Adrenal gland (tissue), 9 donors: ENCODE measurements at regions not wholly inside any gene's neighbourhood (a gene's known extent, or its start where the extent isn't known, plus 50 kb on each side); places are given as distances from the start of the nearest gene placed in this dataset.

Experiments used
- DNase-seq, 7 donors: peaks; one replicate each; pipeline ENCODE4 v3.0.0-alpha.2; 2019 to 2020
- H3K27ac ChIP-seq, 5 donors: fragments of 200-600 bp; sonication (generic) in 4 of 5; 1 replicate in 3 of 5; 2 replicates in 2 of 5; pipeline versions ENCODE4 v1.5.1 to v1.8.0; 2016 to 2020; ENCODE audit warnings: mild to moderate bottlenecking in 1 of 5
- H3K27me3 ChIP-seq: fragments of 200-600 bp; 2 replicates; pipeline ENCODE4 v1.8.0; 2021
- H3K36me3 ChIP-seq, 2 donors: fragments of 200-600 bp; replicated peaks in 1 of 2; 1 replicate in 1 of 2; 2 replicates in 1 of 2; pipeline versions ENCODE4 v1.5.1 to v1.8.0; 2018 to 2022
- H3K4me1 ChIP-seq, 2 donors: fragments of 200-600 bp; replicated peaks in 1 of 2; 1 replicate in 1 of 2; 2 replicates in 1 of 2; pipeline versions ENCODE4 v1.5.1 to v1.8.0; 2018 to 2021
- H3K4me3 ChIP-seq, 4 donors: fragments of 200-600 bp; sonication (generic) in 3 of 4; one replicate each; pipeline ENCODE4 v1.5.1; 2016 to 2018
- H3K9me3 ChIP-seq, 3 donors: fragments of 200-600 bp; sonication (generic) in 1 of 3; replicated peaks in 1 of 3; 1 replicate in 2 of 3; 2 replicates in 1 of 3; pipeline versions ENCODE4 v1.5.1 to v1.8.0; 2016 to 2021
- CTCF ChIP-seq, 6 experiments: fragments of 450-650 bp in 4 of 6; fragments of 200-600 bp in 2 of 6; sonication (generic) in 1 of 6; IDR thresholded peaks; 1 replicate in 5 of 6; 2 replicates in 1 of 6; pipeline versions ENCODE4 v1.5.1 to v1.8.0; 2016 to 2021; ENCODE audit warnings: antibody characterized with exemption in 6 of 6, mild to moderate bottlenecking in 2 of 6, moderate library complexity in 1 of 6
- POLR2A ChIP-seq, 2 donors: fragments of 450-650 bp; IDR thresholded peaks; one replicate each; pipeline ENCODE4 v1.6.1; 2017; ENCODE audit warnings: antibody characterized with exemption in 2 of 2, mild to moderate bottlenecking in 2 of 2, moderate library complexity in 1 of 2
- WGBS, 4 donors: extraction: QIAGEN DNeasy Blood & Tissue Kit in 2 of 4; methylation state at CpG; one replicate each; pipeline versions ENCODE4 v1.1.5 to v1.1.7; 2013 to 2017; 5-methylcytosine and 5-hydroxymethylcytosine counted together
- intact Hi-C, 2 donors: fragments of 100-400 bp; cut with DNase I; formaldehyde crosslinking; loops; one replicate each; pipeline versions ENCODE4 v1.14.1 to v1.15.0; 2022 to 2023
- donor health status: healthy with polysubstance abuse.
- donor health status: Bipolar disorder and iron deficiency.
- donor health status: DM: yes; HTN: yes; CAD: no.
- donor health status: DM: no; HTN: no; CAD: no.
- donor health status: DM: no; HTN: no; CAD: no.

DNA sequence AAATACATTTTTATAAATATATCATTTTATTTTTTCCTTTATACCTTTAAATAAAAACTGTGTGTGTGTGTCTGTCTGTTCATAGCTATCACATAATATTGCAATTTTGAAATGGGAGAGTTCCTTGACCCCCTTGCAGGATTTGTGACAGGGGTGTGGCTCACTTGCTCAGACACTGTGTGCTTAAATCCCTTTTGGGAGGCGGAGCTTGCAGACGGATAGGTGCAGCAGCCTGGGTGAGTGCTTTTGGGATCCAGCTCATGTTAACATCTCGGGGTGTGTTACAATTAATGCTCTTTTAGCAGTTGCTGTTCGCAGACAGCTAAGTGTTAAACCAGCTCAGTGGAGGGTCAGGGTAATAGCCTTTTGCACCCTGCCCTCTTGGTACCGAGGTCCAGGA lies 459.8 kb downstream of the IPMK start:
- intact Hi-C loops, result no loop called here

GRCh38 chr10:57806675-57807074 lies 461.0 kb downstream of the IPMK start:
- no peaks in the 10 kb centered on the region for H3K4me1 ChIP-seq
- TF ChIP-seq POLR2A (IDR thresholded peaks at IDR 0.05) (no peak), CTCF (IDR thresholded peaks at IDR 0.05) (no peak)
- H3K9me3 ChIP-seq, result no peaks in the 10 kb centered on the region
- WGBS, 4 donors, result 68 to 82% (median 78%) methylated on average over 2 of the region's 2 CpGs
- no peak overlapping the region for H3K27ac ChIP-seq
- intact Hi-C loops, result no loop called here
- no peaks in the 10 kb centered on the region for H3K27me3 ChIP-seq
- DNase-seq, result no peak
- H3K4me3 ChIP-seq, result no peak overlapping the region
- no peaks in the 10 kb centered on the region for H3K36me3 ChIP-seq

More for the DNA sequence above, 459.8 kb downstream of the IPMK start:
- Histone ChIP-seq H3K4me3 (no peak overlapping the region), H3K27ac (no peak overlapping the region), H3K4me1 (no peaks in the 10 kb centered on the region), H3K9me3 (no peaks in the 10 kb centered on the region), H3K27me3 (no peaks in the 10 kb centered on the region), H3K36me3 (no peaks in the 10 kb centered on the region)
- no peak for TF ChIP-seq CTCF (IDR thresholded peaks at IDR 0.05)
- TF ChIP-seq POLR2A (IDR thresholded peaks at IDR 0.05), result no peak
- WGBS, 4 donors, result 63 to 90% (median 77%) methylated on average over 5 of the region's 5 CpGs
- DNase-seq, result no peak

DNA sequence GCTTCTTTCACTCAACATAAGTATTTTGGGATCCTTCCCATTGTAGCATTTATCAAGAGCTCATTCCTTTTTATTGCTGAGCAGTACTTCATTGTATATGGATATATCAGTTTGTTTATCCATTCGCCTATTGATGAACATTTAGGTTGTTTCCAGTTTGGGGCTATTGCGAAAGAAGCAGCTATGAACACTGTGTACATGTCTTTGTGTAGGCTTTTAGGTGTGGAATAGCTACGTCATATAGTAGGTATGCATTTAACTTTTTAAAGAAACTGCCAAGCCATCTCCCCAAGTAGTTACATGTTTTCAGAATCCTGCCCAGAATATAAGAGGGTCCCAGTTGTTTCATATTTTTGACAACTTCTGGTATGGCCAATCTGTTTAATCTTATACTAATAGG lies 468.1 kb downstream of the IPMK start:
- intact Hi-C loops, result no loop called here
- no peaks in the 10 kb centered on the region for H3K36me3 ChIP-seq
- no peaks in the 10 kb centered on the region for H3K4me1 ChIP-seq
- H3K9me3 ChIP-seq, result no peaks in the 10 kb centered on the region
- DNase-seq, result no peak
- 85 to 93% (median 89%) methylated on average over 3 of the region's 3 CpGs for WGBS, 4 donors
- H3K27me3 ChIP-seq, result no peaks in the 10 kb centered on the region
- TF ChIP-seq POLR2A (IDR thresholded peaks at IDR 0.05), result no peak
- no peak for TF ChIP-seq CTCF (IDR thresholded peaks at IDR 0.05)
- H3K4me3 ChIP-seq, result no peak overlapping the region
- H3K27ac ChIP-seq, result no peak overlapping the region

DNA sequence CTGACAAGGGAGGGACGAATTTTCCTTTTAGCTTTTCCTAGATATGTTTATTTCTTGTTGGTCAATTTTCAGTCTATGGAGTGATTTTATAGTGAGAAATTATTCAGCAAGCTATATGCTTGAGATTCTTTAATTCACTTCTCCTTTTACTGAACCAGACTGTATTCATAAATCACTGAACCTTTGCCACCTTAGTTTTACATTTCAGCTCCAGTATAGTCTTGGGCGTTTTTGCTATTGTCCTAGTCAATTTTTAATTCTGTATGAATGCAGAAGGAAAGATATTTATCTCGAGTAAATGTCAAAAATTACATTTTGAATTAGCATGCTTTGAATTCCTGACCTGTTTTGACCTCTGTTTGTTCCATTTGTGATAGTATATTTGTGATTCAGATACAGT lies 468.9 kb downstream of the IPMK start:
- DNase-seq, result no peak
- H3K27ac ChIP-seq, result no peak overlapping the region
- H3K9me3 ChIP-seq, result no peaks in the 10 kb centered on the region
- WGBS, 4 donors, result 19 to 26% (median 21%) methylated on average over 3 of the region's 3 CpGs
- H3K4me1 ChIP-seq, result no peaks in the 10 kb centered on the region
- H3K36me3 ChIP-seq, result no peaks in the 10 kb centered on the region
- no peak for TF ChIP-seq CTCF (IDR thresholded peaks at IDR 0.05)
- TF ChIP-seq POLR2A (IDR thresholded peaks at IDR 0.05), result no peak
- intact Hi-C loops, result no loop called here
- no peaks in the 10 kb centered on the region for H3K27me3 ChIP-seq
- H3K4me3 ChIP-seq, result no peak overlapping the region
